ENCODE measurements at regions not wholly inside any gene's neighbourhood (a gene's known extent, or its start where the extent isn't known, plus 50 kb on each side); places are given as distances from the start of the nearest gene placed in this dataset.
A peak's percentile ranks its signal among the peaks of the same experiment; 100 is the strongest.

- no peak overlapping the region for H3K4me3 ChIP-seq (ENCODE audit: low read depth, low read length)
- no peak for TF ChIP-seq CTCF (conservative IDR thresholded peaks at IDR 0.05; ENCODE audit: low read depth, low read length)
- no peak for DNase-seq (ENCODE audit: low read depth)
Observed at GRCh38 chr17:33531311-33531710, 238.2 kb upstream of the ASIC2 start.

- TF ChIP-seq CTCF (conservative IDR thresholded peaks at IDR 0.05; ENCODE audit: low read depth, low read length): no peak
Observed at GRCh38 chr17:33534087-33534486, 241.0 kb upstream of the ASIC2 start.

GRCh38 chr17:33545124-33545523, 252.0 kb upstream of the ASIC2 start:
- H3K4me3 ChIP-seq (ENCODE audit: low read depth, low read length): no peak overlapping the region
- no peak for TF ChIP-seq CTCF (conservative IDR thresholded peaks at IDR 0.05; ENCODE audit: low read depth, low read length)
- no peak for DNase-seq (ENCODE audit: low read depth)

More at GRCh38 chr17:33534087-33534486, 241.0 kb upstream of the ASIC2 start:
- no peak for DNase-seq (ENCODE audit: low read depth)
- no peak overlapping the region for H3K4me3 ChIP-seq (ENCODE audit: low read depth, low read length)

GRCh38 chr17:33550261-33550660, 257.2 kb upstream of the ASIC2 start:
- TF ChIP-seq CTCF (conservative IDR thresholded peaks at IDR 0.05; ENCODE audit: low read depth, low read length): no peak
- no peak for DNase-seq (ENCODE audit: low read depth)
- no peak overlapping the region for H3K4me3 ChIP-seq (ENCODE audit: low read depth, low read length)

- H3K4me3 ChIP-seq (ENCODE audit: low read depth, low read length): no peak overlapping the region
- no peak for DNase-seq (ENCODE audit: low read depth)
- no peak for TF ChIP-seq CTCF (conservative IDR thresholded peaks at IDR 0.05; ENCODE audit: low read depth, low read length)
Observed at GRCh38 chr17:33551075-33551474, 258.0 kb upstream of the ASIC2 start.

GRCh38 chr17:33551911-33552310, 258.8 kb upstream of the ASIC2 start:
- no peak for DNase-seq (ENCODE audit: low read depth)
- H3K4me3 ChIP-seq (ENCODE audit: low read depth, low read length): no peak overlapping the region
- TF ChIP-seq CTCF (conservative IDR thresholded peaks at IDR 0.05; ENCODE audit: low read depth, low read length): no peak

GRCh38 chr17:33560165-33560564, 267.1 kb upstream of the ASIC2 start:
- DNase-seq (ENCODE audit: low read depth): peak; percentile 72
- TF ChIP-seq CTCF (conservative IDR thresholded peaks at IDR 0.05; ENCODE audit: low read depth, low read length): no peak
- no peak overlapping the region for H3K4me3 ChIP-seq (ENCODE audit: low read depth, low read length)
